NCI-H2171 treated with DMSO at 0.1 percent for 48 hours (cell line): ENCODE measurements at regions not wholly inside any gene's neighbourhood (a gene's known extent, or its start where the extent isn't known, plus 50 kb on each side); places are given as distances from the start of the nearest gene placed in this dataset.

Experiments
- DNase-seq: peaks from one replicate; lab custom pipeline; 2025; lab: John Stamatoyannopoulos, UW

DNA sequence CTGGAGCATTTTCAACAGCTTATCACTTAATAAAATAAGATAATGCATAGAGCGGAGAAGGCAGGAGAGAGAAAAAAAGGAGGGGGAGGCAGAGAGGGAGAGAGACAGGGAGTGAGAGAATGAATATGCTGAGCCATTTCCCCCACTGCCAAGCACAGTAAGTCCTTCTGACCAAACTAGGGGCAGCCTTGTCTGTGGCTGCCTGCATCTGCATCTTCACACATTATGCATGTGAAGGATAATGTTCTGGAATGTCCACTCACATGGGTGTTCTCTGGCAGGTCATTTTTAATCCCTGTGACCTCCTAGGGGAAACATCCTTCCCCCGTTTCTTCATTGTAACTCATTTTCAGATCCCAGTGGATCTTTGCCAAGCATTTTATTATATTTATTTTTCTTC lies 269.3 kb downstream of the FOXA2 start:
- DNase-seq, result no peak

DNA sequence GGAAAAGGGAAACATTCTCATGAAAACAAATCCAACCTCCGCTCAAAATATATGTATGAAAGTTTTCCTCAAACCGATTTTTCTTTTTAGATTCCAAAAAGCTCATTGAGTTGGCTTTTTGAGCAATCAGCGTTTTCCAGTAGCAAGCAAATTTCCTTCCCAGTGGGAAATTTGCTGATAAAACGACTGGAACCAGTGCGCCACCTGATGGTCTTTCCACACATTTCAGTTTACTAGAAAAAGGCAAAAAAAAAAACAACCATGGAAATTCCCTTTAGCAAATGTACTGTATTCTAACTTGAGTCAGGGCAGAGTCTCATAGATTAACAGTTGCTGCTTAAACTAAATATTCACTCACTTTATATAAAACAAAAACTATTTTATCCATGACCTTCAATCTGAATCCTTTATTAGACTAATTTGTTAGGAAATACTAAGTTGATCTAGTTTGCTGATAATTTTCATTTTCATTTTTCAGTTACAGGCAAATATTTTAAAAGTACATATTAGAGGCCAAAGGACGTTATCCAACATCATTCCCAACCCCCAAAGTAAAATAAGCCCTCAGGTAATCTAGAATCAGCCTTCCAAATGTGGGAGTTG lies 271.5 kb downstream of the FOXA2 start:
- peak; percentile 44 for DNase-seq

DNA sequence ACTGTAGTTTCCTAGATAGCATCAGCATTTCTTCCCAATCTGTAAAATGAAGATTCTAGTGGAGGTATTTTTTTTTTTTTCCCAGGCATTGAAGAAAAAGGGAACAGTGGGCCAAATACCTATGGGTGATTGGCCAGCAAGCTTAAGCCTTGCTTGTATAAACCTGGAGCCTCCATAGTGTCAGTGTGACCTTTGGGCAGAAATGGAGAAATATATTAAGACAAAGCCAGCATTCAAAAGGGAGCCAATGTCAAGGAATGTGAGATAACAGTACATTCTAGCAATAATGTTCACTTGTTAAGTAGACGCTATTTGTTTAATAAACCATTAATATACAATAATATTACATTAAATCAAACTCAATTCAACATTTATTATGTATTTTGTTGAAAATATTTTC lies 275.4 kb downstream of the FOXA2 start:
- no peak for DNase-seq

DNA sequence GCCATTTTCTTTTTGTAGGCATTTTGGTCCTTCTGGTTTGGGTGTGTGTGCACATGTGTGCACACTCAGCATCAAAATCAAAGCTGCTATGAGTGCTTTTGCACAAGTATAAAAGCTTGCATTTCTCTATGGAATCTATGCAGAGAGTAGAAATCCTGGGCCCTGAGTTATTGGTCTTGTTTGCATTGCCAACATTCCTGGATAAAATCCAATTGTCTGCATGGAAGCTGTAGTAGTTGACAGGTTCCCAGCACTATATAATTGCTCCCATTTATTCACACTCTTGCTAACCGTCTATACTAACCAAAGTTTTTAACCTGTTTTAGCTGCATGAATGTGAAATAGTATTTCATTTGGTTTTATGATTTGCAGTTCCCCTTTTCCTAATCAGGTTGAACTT lies 277.0 kb downstream of the FOXA2 start:
- DNase-seq, result no peak

DNA sequence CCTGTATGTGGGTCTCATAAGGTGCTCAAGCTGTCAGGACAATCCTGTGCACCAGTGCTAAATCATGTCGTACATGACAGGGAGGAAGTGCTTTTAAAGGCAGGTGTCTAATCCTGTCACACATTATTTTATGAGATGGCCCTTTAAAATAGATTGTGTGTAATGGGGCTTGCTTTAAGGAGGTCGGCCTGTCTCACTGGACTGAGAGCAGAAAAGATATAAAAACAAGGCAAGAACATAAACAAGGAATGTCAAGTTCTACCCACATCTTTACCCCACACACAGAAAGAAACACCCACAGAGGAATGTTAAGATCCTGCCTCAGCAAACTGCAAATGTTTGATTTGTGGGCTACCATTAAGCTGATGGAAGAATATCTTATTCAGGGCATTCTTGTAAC lies 279.0 kb downstream of the FOXA2 start:
- no peak for DNase-seq

DNA sequence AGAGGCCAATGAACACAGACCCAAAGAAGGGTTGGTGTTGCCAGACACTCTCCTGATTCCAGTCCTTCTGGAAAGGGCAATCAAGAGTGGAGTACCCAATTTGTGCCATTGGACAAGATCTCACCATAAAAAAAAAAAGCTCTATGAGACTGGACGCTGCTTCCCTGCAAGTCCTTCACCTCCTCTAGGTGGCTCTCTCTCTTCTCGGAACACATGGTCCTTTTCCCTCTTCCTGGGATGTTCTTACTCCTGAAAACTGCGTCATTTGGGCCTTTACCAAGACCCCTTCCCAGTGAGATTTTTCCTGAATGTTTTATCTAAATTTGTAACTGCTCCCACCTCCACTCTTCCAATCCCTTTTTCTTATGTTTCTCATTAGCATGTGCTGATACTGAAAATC lies 280.8 kb downstream of the FOXA2 start:
- peak; percentile 4 for DNase-seq

DNA sequence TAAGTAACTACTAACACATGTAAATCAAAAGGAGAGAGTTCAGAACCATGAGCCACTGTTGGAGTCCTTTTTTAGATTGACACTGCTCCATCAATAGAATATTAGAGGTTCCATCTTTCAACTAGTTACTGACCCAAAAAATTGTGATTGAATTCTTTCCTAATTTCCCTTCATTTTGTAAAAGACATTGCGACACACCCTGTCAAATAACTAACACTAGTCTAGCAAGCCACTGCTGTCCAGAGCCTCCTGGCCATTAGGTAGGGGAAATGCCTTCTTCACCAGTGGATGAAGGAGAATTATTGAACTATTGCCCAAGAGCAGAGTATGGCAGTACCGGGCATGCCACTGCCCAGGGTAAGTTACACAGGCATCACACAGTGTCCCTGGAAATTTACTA lies 282.3 kb downstream of the FOXA2 start:
- DNase-seq, result no peak

DNA sequence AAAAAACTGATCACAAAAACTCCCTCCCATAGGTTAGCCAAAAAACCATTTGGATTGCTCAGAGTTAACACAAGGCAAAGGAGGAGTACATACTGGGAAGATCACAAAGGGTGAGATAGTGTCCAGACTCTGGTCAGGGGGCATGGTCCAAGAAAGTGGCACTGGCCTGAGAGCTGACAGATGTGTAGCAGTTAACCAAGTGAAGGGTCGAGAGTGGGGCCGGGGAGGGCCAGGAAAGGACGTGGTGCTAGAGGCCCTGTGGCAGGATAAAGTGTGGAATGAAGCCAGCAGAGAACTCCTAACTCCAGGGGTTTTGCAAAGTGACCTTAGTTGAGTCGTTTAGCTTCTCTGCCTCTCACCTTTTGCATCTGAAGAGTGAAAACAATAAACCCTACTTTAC lies 290.5 kb downstream of the FOXA2 start:
- no peak for DNase-seq

DNA sequence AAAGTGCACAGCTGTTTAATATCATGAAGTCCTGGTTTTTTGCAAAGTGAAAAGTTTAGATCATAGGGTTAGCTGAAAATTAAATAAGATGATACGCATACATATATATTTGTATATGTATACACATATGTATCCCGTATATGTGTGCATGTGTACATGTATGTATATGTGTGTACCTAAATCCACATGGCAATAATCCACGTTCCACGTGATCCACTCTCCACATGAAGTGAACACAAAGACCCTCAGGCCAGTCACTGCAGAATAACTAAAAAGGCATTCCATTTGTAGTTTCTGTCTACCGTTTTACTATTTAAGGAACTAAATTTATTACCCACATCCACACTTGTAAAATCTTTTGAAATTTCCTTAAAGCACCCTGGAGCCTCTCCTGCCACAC lies 294.9 kb downstream of the FOXA2 start:
- DNase-seq, result no peak

DNA sequence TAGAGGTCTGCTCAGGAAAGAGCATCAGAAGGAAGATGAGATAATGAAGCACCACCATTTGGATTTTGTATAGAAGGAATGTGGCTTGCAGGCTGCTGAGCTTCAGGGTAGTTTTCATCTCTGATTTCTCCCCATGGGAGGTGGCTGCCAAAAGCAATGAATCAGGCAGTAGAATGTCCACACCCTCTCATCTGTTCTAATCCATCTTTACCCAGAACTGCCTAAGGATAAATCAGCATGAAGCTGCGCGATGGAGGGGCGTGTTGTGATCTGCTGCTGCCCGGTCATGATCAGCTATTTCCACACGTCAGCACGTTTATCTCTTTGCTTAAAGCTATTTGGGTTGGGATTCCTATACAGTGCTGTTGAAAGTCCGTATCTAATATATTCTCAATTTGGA lies 295.4 kb downstream of the FOXA2 start:
- no peak for DNase-seq

DNA sequence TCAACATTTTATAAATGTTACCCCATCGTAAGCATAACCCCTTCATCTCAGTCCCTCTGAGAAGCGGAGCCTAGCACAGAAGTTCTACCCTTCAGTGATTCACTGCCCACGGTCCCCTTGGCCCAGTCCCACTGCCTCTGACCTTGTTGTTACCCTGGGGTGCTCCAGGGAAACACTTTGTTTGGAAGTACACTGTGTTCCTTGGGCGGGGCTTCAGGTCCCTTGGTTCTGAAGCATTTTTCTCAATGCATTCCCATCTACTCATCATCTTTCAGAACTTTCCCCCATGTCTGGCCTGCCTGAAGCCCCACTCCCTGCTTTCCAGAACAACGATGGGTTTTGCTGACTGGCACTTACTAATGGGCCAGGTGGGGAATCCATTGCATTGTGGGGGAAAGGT lies 296.2 kb downstream of the FOXA2 start:
- DNase-seq, result no peak

DNA sequence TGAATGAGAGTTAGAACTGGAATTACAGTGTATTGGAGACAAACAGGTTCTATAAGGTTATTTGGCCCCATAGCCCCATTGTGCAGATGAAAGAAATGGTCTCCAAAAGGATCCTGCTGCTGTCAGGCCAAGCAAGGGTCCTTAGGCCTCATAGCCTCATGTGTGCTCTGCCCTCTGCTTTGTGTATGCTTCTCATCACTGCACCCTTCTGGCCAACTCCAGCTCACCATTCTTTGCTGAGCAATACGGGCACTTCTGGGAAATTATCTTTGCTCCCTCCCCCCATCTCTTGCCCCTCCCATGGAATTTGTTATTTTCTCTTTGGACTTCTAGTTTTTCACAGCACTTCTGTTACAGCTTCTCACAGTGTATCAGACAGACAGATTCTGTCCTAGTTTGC lies 298.8 kb downstream of the FOXA2 start:
- no peak for DNase-seq

DNA sequence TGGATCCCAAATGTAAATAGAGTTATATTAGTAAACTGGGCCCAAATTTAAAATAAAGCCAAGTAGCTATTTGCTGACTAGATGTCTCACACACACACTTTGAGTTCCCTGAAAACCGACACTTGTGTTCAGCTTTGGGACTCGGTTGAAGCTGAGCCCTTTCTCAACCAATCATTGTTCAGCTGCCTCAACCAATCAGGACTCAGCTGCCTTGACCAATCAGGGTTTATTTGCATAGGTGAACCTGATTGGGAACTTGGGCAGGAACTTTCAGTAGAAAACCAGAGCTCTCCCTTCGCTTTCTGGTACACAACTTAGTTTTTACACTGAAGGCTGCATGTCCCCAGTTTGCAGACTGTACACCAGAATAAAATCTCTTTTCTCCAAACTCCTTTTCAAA lies 301.7 kb downstream of the FOXA2 start:
- DNase-seq, result no peak

DNA sequence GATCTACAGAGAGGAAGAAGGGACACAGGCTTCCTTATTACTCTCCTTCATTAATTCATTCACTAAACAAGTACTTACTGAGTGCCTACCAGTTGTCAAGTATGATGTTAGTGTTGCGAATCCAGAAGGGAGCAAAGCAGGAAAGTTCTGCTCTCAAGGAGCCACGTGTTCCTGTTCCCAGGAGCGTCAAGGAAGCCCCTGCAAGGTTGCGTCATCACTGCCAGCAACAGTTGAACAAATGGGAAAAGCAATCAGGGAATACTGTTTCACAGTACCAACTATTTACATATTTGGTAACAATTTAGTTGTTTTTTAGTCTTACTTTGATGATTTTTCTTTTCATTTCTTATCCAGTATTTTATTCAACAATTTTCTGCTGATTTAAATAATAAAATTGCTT lies 310.0 kb downstream of the FOXA2 start:
- DNase-seq, result no peak

DNA sequence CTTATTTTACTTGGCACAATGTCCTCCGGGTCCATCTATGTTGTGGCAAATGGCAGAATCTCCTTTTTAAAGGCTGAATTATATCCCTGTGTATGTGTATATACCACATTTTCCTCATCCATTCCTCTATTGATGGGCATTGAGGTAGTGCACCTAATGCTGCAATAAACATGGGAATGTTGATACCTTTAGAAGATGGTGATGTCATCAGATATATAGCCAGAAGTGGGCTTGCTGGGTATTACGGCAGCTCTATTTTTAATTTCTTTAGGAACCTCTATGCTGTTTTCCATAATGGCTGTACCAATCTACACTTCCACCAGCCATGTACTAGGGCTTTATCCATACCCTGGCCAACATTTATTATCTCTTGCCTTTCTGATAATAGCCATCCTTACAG lies 315.7 kb downstream of the FOXA2 start:
- DNase-seq, result no peak

DNA sequence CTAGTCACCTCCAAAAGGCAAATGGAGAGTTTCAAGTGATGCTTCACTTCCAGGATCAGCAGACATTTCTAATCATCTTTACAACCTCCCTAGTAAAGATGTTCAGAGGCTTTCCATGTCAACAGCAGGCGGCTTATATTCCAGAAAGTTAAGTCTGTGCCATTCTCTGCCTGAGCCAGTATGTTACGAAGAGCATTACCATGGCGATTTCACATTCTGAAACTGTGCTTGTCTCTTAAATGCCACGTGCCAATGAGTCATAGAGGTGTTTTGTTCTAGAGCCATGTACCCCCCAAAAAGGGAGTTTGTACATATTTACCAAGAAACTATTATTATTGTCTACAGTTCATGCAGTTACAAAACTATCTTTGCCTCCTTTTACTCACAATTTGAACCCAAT lies 319.5 kb downstream of the FOXA2 start:
- DNase-seq, result no peak

DNA sequence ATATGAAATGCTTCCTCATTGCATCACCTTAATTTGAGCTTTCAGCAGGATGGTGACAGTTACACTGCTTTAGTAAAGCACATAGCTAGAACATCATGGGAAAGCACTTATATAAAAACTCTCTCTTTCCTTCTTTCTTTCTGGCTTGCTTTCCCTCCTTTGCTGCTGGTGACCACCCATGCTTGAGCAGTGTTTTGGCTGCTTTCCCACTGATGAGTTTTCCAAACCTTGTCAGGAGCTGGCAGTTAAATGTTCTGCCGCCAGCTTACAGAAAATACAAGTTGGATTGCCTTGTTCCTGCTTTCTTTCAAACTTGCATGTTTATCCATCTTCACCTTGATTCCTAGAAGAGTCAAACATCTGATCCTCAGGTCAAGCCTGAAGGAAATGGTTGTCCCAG lies 323.9 kb downstream of the FOXA2 start:
- DNase-seq, result no peak

DNA sequence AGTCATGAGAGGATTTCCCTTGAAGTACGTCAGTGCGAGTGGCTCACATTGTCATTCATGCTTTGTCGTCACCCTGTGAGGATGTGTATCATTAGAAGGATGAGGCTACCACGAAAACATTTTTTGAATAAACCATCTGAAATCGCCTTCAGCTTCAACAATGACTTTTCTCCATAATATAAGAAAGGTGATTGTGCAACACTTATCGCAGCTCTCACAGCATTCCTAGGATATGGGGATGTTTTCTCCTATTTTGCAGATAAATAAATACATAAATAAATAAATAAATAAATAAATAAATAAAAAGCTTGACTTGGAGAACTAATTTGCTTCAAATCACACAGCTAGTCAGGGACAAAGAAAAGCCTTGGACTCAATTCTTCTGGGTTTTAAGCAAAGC lies 326.5 kb downstream of the FOXA2 start:
- no peak for DNase-seq

DNA sequence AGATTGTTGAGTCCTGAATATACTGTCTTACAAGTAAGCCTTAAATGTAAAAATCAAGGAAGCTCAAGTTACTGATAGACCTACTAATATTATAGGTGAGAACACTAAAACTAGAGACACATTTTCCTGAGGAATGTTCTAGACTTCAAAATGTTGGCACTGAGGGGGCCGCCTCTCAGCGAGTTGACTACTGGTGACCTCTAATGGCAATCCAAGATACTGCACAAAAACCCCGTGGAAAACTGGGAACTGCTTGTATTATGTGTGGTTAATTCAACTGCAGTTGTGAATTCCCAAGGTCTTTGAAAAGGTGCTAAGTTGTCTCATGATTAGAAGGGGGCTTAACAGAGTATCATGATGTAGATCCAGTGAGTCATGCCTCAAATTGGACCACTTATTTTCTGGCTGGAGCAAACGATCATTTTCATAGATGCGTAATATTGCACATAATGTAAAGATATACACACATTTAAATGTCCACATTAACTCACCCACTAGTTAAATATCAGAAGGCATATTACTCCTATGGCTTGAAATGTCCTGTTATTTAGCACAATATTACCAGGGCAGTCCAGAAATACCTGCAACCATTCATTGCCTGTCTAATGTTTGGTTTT lies 336.2 kb downstream of the FOXA2 start:
- DNase-seq, result no peak

DNA sequence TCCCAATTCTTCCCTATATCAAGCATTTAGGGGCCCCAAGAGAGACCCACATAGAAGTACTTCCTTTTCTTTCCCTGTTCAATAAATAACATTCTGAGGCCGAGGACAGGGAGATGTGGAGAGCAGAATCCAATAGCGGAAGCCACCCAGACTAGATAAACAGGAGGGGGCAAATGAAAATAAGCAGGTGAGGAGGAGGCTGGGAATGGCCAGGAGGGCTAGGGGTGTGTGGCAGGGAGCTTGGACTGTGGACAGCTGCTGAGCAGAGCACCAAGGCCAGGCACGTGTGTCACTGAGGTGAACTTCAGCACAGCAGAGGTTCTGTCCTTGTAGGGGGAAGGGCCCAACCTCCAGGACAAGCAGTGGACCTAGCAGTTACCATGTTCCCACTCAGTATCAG lies 339.2 kb downstream of the FOXA2 start:
- no peak for DNase-seq

DNA sequence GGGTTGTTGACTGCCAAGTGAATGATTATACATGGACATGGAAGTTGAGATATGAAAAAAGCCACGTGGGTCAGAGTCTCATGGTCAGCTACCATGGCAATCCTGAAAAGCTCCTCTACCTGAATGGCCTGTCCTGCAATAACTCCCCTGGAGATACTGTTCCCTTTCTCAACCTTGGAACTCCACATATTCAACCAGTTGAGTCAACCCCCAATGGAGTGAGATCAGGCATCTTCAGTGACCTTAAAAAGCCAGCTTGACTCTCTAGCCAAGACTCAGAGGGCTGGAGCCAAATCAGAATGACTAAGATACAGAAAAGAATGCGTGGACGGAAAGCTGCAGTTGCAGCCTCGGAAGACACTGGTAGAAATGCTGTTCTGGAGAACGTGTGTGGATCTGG lies 341.3 kb downstream of the FOXA2 start:
- DNase-seq, result no peak

DNA sequence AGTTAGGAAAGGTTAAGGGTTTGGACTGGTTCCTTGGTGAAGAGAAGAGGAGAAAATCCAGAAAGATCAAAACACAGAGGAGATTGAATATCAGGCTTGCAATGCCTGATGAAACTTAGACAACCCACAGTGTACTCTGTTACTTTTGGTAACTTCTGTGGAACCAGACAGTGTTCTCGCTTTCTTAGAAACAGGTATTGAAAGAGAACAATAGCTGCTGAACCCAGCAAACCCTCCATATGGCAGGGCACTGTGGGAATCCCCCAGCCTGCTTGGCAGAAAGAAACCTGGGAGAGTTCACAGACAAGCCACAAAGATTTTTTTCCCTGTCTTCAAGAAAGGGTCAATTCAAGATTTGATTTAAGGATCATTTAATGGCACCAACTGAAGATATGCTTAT lies 342.8 kb downstream of the FOXA2 start:
- no peak for DNase-seq

DNA sequence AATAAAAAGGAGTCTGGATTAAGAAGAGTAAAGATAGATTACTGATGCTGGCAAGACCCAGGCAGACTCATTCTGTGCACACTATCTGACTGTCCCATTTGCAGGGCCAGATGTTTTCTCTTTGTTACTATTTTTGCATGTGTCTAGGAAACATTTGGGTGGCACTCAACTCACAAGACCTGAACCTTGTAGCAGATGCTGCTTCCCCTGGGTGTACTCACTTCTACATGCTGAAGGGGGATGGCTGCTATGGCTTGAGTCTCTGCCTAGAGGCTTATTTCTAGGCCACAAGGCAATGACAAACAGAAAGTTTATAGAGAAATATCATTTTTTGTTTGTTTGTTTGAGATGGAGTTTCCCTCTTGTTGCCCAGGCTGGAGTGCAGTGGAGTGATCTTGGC lies 351.4 kb downstream of the FOXA2 start:
- no peak for DNase-seq

DNA sequence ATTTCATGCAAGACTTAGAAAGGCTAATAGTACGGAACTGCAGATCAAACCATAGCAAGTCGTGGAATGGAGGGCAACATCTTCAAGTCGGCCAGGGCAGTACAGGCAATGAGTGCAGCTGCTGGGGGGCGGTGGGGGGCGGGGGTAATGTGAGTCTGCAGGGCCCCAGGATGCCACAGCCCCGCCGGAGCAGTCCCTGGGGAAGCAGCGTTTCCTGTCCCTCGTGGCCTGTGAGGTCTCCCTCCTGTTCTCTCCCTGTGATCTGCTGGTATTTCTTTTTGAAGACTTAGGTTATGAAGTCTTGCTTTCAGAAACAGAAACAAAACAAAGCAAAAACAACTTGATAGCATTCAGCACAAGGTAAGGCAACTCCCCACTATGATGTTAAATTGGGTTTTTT lies 351.9 kb downstream of the FOXA2 start:
- no peak for DNase-seq
